HEK293T (cell line): ENCODE measurements at regions not wholly inside any gene's neighbourhood (a gene's known extent, or its start where the extent isn't known, plus 50 kb on each side); places are given as distances from the start of the nearest gene placed in this dataset.
A peak's percentile ranks its signal among the peaks of the same experiment; 100 is the strongest.

Source experiments
- ARNT ChIP-seq: fragments of 450-650 bp; IDR thresholded peaks from 2 replicates; pipeline ENCODE4 v1.6.1; 2017; ENCODE audit warnings: mild to moderate bottlenecking
- BHLHE40 ChIP-seq: fragments of 450-650 bp; IDR thresholded peaks from 2 replicates; pipeline ENCODE4 v1.6.1; 2016; ENCODE audit warnings: mild to moderate bottlenecking, moderate library complexity, borderline replicate concordance
- CTBP1 ChIP-seq: fragments of 450-650 bp; IDR thresholded peaks from 2 replicates; pipeline ENCODE4 v1.6.1; 2016; ENCODE audit warnings: borderline replicate concordance
- FOXA1 ChIP-seq: fragments of 450-650 bp; IDR thresholded peaks from 2 replicates; pipeline ENCODE4 v1.6.1; 2016; ENCODE audit warnings: mild to moderate bottlenecking
- FOXK2 ChIP-seq: fragments of 450-650 bp; IDR thresholded peaks from 2 replicates; pipeline ENCODE4 v1.6.1; 2016; ENCODE audit warnings: mild to moderate bottlenecking
- FOXM1 ChIP-seq: fragments of 450-650 bp; IDR thresholded peaks from 2 replicates; pipeline ENCODE4 v1.6.1; 2017; ENCODE audit warnings: mild to moderate bottlenecking, borderline replicate concordance
- HDGF ChIP-seq: fragments of 450-650 bp; IDR thresholded peaks from 2 replicates; pipeline ENCODE4 v1.6.1; 2017; ENCODE audit warnings: antibody characterized with exemption, borderline replicate concordance
- L3MBTL2 ChIP-seq: fragments of 450-650 bp; conservative IDR thresholded peaks from 2 replicates; pipeline ENCODE4 v1.6.1; 2016; ENCODE audit warnings: mild to moderate bottlenecking
- LEF1 ChIP-seq: fragments of 450-650 bp; IDR thresholded peaks from 2 replicates; pipeline ENCODE4 v1.6.1; 2017; ENCODE audit warnings: mild to moderate bottlenecking, borderline replicate concordance
- NFRKB ChIP-seq: fragments of 450-650 bp; IDR thresholded peaks from 2 replicates; pipeline ENCODE4 v1.6.1; 2016; ENCODE audit warnings: mild to moderate bottlenecking, moderate library complexity
- SP1 ChIP-seq: fragments of 450-650 bp; IDR thresholded peaks from 2 replicates; pipeline ENCODE4 v1.6.1; 2017
- SUZ12 ChIP-seq: fragments of 450-650 bp; IDR thresholded peaks from 2 replicates; pipeline ENCODE4 v1.6.1; 2016; ENCODE audit warnings: mild to moderate bottlenecking
- ZNF384 ChIP-seq: fragments of 450-650 bp; IDR thresholded peaks from 2 replicates; pipeline ENCODE4 v1.6.1; 2016
- TF ChIP-seq, protein P1 (sequence below): fragments of 450-650 bp; IDR thresholded peaks from 2 replicates; pipeline ENCODE4 v1.6.1; 2016

DNA sequence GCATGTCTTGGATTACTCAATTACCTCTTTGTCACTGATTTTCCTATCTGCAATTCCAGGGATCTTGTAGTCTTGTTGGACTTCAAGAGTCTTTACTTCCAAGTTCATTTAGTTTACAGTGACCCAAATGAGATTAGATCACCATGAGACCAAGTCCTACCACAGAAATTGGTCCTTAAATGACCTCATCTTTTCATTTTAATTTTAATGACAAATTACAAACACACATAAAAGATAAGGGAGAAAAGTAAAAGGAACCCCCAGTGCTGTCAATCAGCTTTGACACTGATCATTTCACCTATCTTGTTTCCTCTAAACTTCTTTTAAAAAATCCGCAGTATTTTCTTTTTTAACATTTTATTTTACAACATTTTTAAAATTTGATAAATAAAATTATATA is 54.9 kb upstream of the FYN start:
- TF ChIP-seq FOXA1 (no peak), CTBP1 (no peak), SUZ12 (no peak), SP1 (no peak), FOXM1 (no peak), HDGF (no peak), ZNF384 (no peak), BHLHE40 (no peak), LEF1 (no peak), ARNT (no peak), NFRKB (no peak), FOXK2 (no peak), L3MBTL2 (no peak)
- TF ChIP-seq, protein P1, sequence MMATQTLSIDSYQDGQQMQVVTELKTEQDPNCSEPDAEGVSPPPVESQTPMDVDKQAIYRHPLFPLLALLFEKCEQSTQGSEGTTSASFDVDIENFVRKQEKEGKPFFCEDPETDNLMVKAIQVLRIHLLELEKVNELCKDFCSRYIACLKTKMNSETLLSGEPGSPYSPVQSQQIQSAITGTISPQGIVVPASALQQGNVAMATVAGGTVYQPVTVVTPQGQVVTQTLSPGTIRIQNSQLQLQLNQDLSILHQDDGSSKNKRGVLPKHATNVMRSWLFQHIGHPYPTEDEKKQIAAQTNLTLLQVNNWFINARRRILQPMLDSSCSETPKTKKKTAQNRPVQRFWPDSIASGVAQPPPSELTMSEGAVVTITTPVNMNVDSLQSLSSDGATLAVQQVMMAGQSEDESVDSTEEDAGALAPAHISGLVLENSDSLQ, result peak; percentile 56
